WTC11 (cell line): ENCODE measurements at regions not wholly inside any gene's neighbourhood (a gene's known extent, or its start where the extent isn't known, plus 50 kb on each side); places are given as distances from the start of the nearest gene placed in this dataset.

Source experiments
- ATAC-seq: fragments of 200-7000 bp; cut with Tn5 transposase; 2 replicates; pipeline ENCODE4 v1.10.0; 2021; ENCODE audit warnings: mild to moderate bottlenecking, moderate library complexity
- CTCF ChIA-PET: fragments of 300-600 bp; sonication (Branson Sonifier 250); formaldehyde crosslinking; loops from one replicate; lab custom pipeline; 2021; ENCODE audit warnings: antibody characterized with exemption; lab: Charles Lee
- POLR2A ChIA-PET: fragments of 350-600 bp; sonication (Branson Sonifier 250); formaldehyde crosslinking; loops from one replicate; lab custom pipeline; 2021; ENCODE audit warnings: antibody characterized with exemption; lab: Charles Lee
- DNase-seq: peaks from one replicate; pipeline ENCODE4 v3.0.0; 2021; ENCODE audit warnings: low spot score
- H3K27ac Mint-ChIP-seq: 2 replicates; pipeline ENCODE4 v1.8.0; 2021; ENCODE audit warnings: mixed read lengths
- H3K27me3 Mint-ChIP-seq: 2 replicates; pipeline ENCODE4 v1.8.0; 2021; ENCODE audit warnings: low read depth, mild to moderate bottlenecking, moderate library complexity, mixed read lengths
- H3K36me3 Mint-ChIP-seq: 2 replicates; pipeline ENCODE4 v1.8.0; 2021; ENCODE audit warnings: mixed read lengths
- H3K4me1 Mint-ChIP-seq: 2 replicates; pipeline ENCODE4 v1.8.0; 2022; ENCODE audit warnings: mixed read lengths
- H3K4me3 Mint-ChIP-seq: 2 replicates; pipeline ENCODE4 v1.8.0; 2021; ENCODE audit warnings: mild to moderate bottlenecking, moderate library complexity, mixed read lengths
- H3K9me3 Mint-ChIP-seq: 2 replicates; pipeline ENCODE4 v1.8.0; 2021; ENCODE audit warnings: mixed read lengths
- AFF4 ChIP-seq: sonication (generic); formaldehyde crosslinking; IDR thresholded peaks from 2 replicates; pipeline ENCODE4 v1.8.1; 2023; ENCODE audit warnings: mild to moderate bottlenecking, missing genetic modification reagents, borderline replicate concordance
- ATF6 ChIP-seq: sonication (generic); formaldehyde crosslinking; IDR thresholded peaks from 2 replicates; pipeline ENCODE4 v1.8.1; 2023; ENCODE audit warnings: mild to moderate bottlenecking, missing genetic modification reagents
- E2F1 ChIP-seq: sonication (generic); formaldehyde crosslinking; IDR thresholded peaks from 2 replicates; pipeline ENCODE4 v1.8.0; 2022; ENCODE audit warnings: mild to moderate bottlenecking, missing genetic modification reagents
- ELF4 ChIP-seq: sonication (generic); formaldehyde crosslinking; IDR thresholded peaks from 2 replicates; pipeline ENCODE4 v1.8.1; 2022; ENCODE audit warnings: low read depth, mild to moderate bottlenecking, moderate library complexity, missing genetic modification reagents
- ERG ChIP-seq: fragments of 250-450 bp; sonication (Bioruptor Pico); IDR thresholded peaks from 2 replicates; pipeline ENCODE4 v1.8.0; 2021; ENCODE audit warnings: mild to moderate bottlenecking
- ESRRA ChIP-seq: sonication (generic); formaldehyde crosslinking; IDR thresholded peaks from 2 replicates; pipeline ENCODE4 v1.8.1; 2022; ENCODE audit warnings: mild to moderate bottlenecking, missing genetic modification reagents, borderline replicate concordance
- FOXP1 ChIP-seq: sonication (generic); formaldehyde crosslinking; IDR thresholded peaks from 2 replicates; pipeline ENCODE4 v1.8.0; 2022; ENCODE audit warnings: missing genetic modification reagents, mild to moderate bottlenecking, moderate library complexity, borderline replicate concordance
- FOXP4 ChIP-seq: sonication (generic); formaldehyde crosslinking; IDR thresholded peaks from 2 replicates; pipeline ENCODE4 v1.8.0; 2022; ENCODE audit warnings: mild to moderate bottlenecking, missing genetic modification reagents
- GABPB1 ChIP-seq: sonication (generic); formaldehyde crosslinking; IDR thresholded peaks from 2 replicates; pipeline ENCODE4 v1.8.1; 2023; ENCODE audit warnings: mild to moderate bottlenecking, missing genetic modification reagents
- HMGA2 ChIP-seq: fragments of 250-450 bp; sonication (Bioruptor Pico); IDR thresholded peaks from 2 replicates; pipeline ENCODE4 v1.4.0; 2021; ENCODE audit warnings: mild to moderate bottlenecking, moderate library complexity
- HMGXB4 ChIP-seq: sonication (generic); formaldehyde crosslinking; IDR thresholded peaks from 2 replicates; pipeline ENCODE4 v1.8.1; 2023; ENCODE audit warnings: mild to moderate bottlenecking, moderate library complexity, missing genetic modification reagents
- NR1H2 ChIP-seq: sonication (generic); formaldehyde crosslinking; IDR thresholded peaks from 2 replicates; pipeline ENCODE4 v1.9.0; 2021; ENCODE audit warnings: mild to moderate bottlenecking, moderate library complexity, missing genetic modification reagents
- PREB ChIP-seq: sonication (generic); formaldehyde crosslinking; IDR thresholded peaks from 2 replicates; pipeline ENCODE4 v1.8.1; 2022; ENCODE audit warnings: mild to moderate bottlenecking, missing genetic modification reagents, moderate library complexity, borderline replicate concordance
- PRRX2 ChIP-seq: fragments of 250-450 bp; sonication (Bioruptor Pico); IDR thresholded peaks from 2 replicates; pipeline ENCODE4 v1.8.0; 2021; ENCODE audit warnings: mild to moderate bottlenecking
- SOX15 ChIP-seq: fragments of 250-450 bp; sonication (Bioruptor Pico); IDR thresholded peaks from 2 replicates; pipeline ENCODE4 v1.9.0; 2021; ENCODE audit warnings: mild to moderate bottlenecking
- TCF7 ChIP-seq: sonication (generic); formaldehyde crosslinking; IDR thresholded peaks from 2 replicates; pipeline ENCODE4 v1.8.0; 2022; ENCODE audit warnings: mild to moderate bottlenecking, low read depth, missing genetic modification reagents, moderate library complexity
- ZBTB21 ChIP-seq: sonication (generic); formaldehyde crosslinking; IDR thresholded peaks from 2 replicates; pipeline ENCODE4 v1.8.1; 2023; ENCODE audit warnings: mild to moderate bottlenecking, missing genetic modification reagents, borderline replicate concordance
- ZMAT4 ChIP-seq: fragments of 250-450 bp; sonication (Bioruptor Pico); IDR thresholded peaks from 2 replicates; pipeline ENCODE4 v1.9.0; 2021; ENCODE audit warnings: mild to moderate bottlenecking
- ZNF263 ChIP-seq: sonication (generic); formaldehyde crosslinking; IDR thresholded peaks from 2 replicates; pipeline ENCODE4 v1.8.1; 2022; ENCODE audit warnings: low read depth, mild to moderate bottlenecking, moderate library complexity, missing genetic modification reagents
- ZNF423 ChIP-seq: fragments of 250-450 bp; sonication (Bioruptor Pico); IDR thresholded peaks from 2 replicates; pipeline ENCODE4 v2.1.2; 2022; ENCODE audit warnings: mild to moderate bottlenecking, moderate library complexity

GRCh38 chr16:5776876-5777275, 679.3 kb upstream of the EEF2KMT start:
- POLR2A ChIA-PET = no interaction called here
- H3K27ac Mint-ChIP-seq = no peak overlapping the region
- peaks cover 92% of the 10 kb centered on the region for H3K9me3 Mint-ChIP-seq
- H3K36me3 Mint-ChIP-seq = peaks cover 82% of the 10 kb centered on the region
- H3K4me3 Mint-ChIP-seq = no peak overlapping the region
- TF ChIP-seq ELF4 (CRISPR knock-in tag) (no peak), FOXP4 (CRISPR knock-in tag) (no peak), ZNF423 (CRISPR knock-in tag) (no peak), PREB (no peak), GABPB1 (CRISPR knock-in tag) (no peak), HMGA2 (CRISPR knock-in tag) (no peak), FOXP1 (no peak), TCF7 (CRISPR knock-in tag) (no peak), ESRRA (CRISPR knock-in tag) (no peak), AFF4 (CRISPR knock-in tag) (no peak), PRRX2 (no peak), ERG (CRISPR knock-in tag) (no peak), SOX15 (CRISPR knock-in tag) (no peak), ZNF263 (no peak), E2F1 (CRISPR knock-in tag) (no peak), HMGXB4 (CRISPR knock-in tag) (no peak), ZMAT4 (CRISPR knock-in tag) (no peak), ZBTB21 (CRISPR knock-in tag) (no peak), NR1H2 (CRISPR knock-in tag) (no peak), ATF6 (CRISPR knock-in tag) (no peak)
- TF ChIP-seq, all 79 proteins: peak for 0
- CTCF ChIA-PET = no interaction called here
- no peaks in the 10 kb centered on the region for H3K4me1 Mint-ChIP-seq
- peaks cover 15% of the 10 kb centered on the region for H3K27me3 Mint-ChIP-seq
- DNase-seq (no peak), ATAC-seq (no peak)
